GM18873 (cell line): ENCODE measurements at regions not wholly inside any gene's neighbourhood (a gene's known extent, or its start where the extent isn't known, plus 50 kb on each side); places are given as distances from the start of the nearest gene placed in this dataset.

Source experiments
- ATAC-seq: cut with Tn5 transposase; IDR thresholded peaks from one replicate; pipeline ENCODE4 v1.9.1; 2021; ENCODE audit warnings: mild to moderate bottlenecking, moderate library complexity, moderate number of reproducible peaks; ENCODE audit not compliant: unreplicated experiment, low FRiP score

GRCh38 chr15:70358871-70359647, 261.3 kb upstream of the TLE3 start:
- ATAC-seq: no peak

DNA sequence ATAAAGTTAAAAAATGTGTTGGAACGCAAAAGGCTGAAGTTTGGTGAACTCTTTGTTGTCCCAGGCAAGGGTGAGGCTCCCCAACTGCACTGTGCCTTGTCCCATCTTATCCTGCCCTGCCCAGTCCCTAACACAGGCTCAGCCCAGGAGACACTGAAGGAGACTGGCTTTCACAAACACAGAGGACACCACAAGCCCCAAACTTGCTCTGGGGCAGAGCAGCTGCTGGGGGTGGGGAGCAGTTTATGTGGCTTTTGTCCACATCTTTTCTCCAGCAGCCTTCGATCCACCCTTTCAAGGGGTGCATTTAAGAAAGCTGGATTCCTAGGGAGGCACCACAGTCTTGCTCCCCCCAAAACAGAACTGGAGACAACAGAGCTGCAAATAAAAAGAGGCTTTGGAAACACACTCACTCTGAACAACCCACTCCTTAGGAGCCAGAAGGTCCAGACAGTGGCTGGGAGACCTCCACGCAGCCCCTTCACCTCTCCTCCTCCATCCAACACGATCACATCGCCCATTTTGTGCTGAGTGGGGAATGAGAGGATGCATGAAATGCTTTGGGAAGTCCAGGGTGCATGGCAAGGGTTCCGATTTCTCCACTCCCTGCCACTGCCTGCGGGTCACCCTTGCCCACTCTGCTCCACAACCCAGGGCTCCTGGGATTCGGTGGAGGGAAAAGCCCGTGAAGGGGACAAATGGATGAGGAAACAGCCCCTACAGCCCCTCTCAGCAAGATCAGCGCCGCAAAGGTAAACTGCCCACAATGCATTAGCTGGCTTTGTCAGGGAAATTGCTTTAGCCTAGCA, 260.5 kb upstream of the TLE3 start:
- no peak for ATAC-seq

GRCh38 chr15:70357453-70357852, 259.7 kb upstream of the TLE3 start:
- ATAC-seq: no peak

GRCh38 chr15:70356919-70357318, 259.2 kb upstream of the TLE3 start:
- ATAC-seq: no peak

- ATAC-seq: no peak
Measured at GRCh38 chr15:70356062-70356860, 258.5 kb upstream of the TLE3 start.

- ATAC-seq: no peak
Measured at GRCh38 chr15:70355275-70355795, 257.6 kb upstream of the TLE3 start.

- ATAC-seq: no peak
Measured at GRCh38 chr15:70354346-70354905, 256.7 kb upstream of the TLE3 start.

DNA sequence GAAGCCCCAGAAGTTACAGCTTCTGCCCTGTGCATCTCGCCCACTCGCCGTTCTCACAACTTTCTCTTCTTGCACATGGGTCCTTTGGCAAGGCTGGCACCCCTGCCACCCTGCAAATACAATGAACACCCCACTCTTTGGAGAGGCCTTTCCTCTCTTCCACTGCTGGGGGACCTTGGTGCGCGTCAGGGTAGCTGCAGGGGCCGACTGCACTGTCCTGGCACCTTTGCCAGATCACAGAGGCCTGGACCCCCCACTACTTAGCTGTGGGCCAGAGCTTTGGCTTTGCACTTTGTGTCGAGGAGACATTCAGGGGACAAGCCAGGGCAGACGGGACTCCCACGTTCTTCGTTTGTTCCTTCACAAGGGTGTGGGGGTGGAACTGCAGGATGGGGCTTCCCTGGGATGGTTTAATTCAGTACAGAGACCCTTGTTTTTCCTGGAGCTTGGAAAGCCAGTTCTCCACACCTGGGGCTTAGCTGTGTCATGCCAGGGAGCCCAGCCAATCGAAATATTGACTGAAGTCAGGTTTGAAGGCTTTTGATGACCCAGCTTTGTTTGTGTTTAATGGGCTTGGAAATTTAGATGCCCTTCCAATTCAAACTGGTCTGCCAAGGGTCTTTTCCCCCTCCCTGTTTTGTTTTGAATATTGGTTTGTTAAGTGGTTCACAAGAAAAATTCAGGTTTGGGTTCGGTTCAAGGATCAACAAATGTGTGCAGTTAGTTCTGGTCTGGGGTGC, 256.1 kb upstream of the TLE3 start:
- ATAC-seq: no peak

DNA sequence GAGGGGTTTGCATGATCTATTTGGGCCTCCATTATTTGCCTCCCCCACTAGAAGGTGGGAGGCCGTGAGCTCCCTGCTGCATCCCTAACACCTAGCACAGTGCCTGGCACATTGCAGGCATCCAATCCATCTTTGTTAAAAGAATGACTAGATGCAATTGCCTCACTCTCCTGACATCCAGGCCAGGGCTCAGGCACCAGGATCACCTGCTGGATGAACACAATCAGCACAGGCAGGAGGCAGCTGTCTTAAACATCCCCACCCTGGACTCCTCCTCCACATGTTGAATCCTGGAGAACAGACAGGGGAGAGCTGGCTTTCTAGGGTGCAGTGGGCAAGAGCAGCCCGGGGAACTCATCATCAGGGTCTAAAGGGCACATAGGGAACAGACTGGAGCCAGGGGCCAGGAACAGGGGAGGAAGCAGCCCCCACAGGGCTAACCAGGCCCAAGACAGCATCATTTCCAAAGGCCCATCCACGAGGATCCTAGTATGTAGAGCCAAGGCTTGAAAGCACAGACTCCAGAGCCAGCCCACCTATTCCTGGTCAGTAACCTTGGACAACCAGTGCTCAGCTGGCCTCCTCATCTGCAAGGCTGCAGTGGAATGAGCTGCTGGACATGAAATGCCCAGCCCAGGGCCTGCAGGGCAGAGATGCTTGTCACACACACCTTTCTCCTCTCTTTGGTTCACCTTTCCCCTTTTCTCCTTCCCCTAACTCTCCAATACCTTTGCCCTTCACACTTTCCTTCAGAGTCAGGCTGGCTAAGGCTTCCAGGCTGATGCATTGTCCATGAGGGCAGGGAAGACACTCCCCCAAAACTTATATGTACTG, 254.4 kb upstream of the TLE3 start:
- ATAC-seq: no peak

- ATAC-seq: no peak
Measured at GRCh38 chr15:70351391-70351790, 253.7 kb upstream of the TLE3 start.

DNA sequence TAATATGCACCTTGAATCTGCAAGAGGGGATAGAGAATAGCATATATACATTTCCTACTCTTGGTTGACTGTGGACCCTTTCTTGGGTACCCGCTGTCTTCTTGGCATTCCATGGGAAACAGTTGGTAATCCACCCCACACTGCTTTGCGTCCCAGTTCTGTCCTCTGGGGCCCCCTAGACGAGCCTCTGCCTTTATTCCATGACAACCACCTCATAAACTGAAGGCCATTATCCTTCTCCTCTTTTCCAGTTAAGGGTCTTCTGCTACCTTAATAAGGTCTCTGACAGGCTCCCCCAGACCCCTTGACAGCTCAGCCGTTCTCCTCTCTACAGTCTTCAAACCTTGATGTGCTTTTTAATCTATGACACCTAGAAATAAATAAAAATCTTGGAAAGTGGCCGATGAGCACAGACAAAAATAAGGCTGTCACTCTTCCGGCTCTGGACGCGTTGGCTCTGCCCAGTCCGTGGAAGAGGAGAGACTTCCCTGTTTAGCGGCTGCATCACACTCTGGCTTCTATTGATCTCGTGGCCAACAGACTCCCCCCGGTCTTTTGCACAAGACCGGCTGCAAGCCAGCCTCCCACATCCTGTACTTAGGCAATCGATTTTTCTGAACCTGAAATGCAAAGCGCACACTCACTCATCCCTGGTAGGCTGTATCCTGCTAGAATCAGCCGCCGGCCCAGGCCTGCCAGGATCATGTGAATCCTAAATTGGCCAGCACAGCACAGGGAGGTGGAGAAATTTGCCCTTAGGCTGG, 251.0 kb upstream of the TLE3 start:
- no peak for ATAC-seq

- no peak for ATAC-seq
Measured at GRCh38 chr15:70348226-70348543, 250.5 kb upstream of the TLE3 start.

- no peak for ATAC-seq
Measured at GRCh38 chr15:70347321-70348225, 249.9 kb upstream of the TLE3 start.

- no peak for ATAC-seq
Measured at GRCh38 chr15:70345251-70346019, 247.7 kb upstream of the TLE3 start.

GRCh38 chr15:70344666-70345065, 246.9 kb upstream of the TLE3 start:
- no peak for ATAC-seq

DNA sequence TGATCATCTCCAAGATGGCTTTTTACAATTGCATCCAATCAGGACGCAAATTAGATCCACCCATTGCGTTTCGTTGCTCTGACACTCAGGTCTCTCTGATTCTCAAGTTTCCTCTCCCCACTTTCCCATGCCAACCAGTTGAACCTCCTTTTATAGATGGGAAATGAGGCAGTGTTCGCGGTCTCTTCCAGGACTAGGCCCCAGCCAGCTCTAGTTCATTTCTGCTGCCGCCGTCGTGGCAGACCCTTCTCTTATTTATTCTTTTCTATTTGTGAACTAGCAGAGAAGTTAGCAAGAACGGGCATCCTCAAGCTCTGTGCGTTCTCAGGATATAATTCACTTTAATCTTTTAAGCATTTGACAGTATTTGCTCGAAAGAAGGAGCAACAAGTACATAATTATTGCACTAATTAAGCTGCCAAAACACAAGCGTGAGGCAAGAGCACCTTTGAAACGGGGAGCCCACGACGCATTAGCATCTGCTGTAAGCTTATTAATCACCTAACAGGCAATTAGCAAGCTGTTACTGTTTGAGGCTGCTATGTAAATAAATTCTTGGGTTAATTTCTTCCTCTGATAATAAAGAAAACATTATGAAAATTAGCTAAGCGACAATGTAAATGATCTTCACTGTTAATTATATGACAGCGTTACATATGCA, 246.4 kb upstream of the TLE3 start:
- ATAC-seq: no peak
